SU-DHL-6 (cell line): ENCODE measurements at regions not wholly inside any gene's neighbourhood (a gene's known extent, or its start where the extent isn't known, plus 50 kb on each side); places are given as distances from the start of the nearest gene placed in this dataset.

Experiments used
- H2AFZ ChIP-seq: fragments of 200-600 bp; sonication (generic); 2 replicates; pipeline ENCODE4 v1.6.1; 2014; ENCODE audit warnings: low read depth, mild to moderate bottlenecking, moderate library complexity, mixed read lengths, antibody characterized with exemption, low read length; ENCODE audit not compliant: severe bottlenecking
- H3F3A ChIP-seq: fragments of 200-600 bp; shearing (Covaris generic); 2 replicates; pipeline ENCODE4 v1.6.0; 2016; ENCODE audit warnings: antibody characterized with exemption, mild to moderate bottlenecking; ENCODE audit not compliant: insufficient read depth
- H3K27ac ChIP-seq: fragments of 200-600 bp; sonication (generic); 2 replicates; pipeline ENCODE4 v1.5.1; 2016; ENCODE audit warnings: low read depth, mild to moderate bottlenecking, low read length, moderate library complexity, mixed read lengths
- H3K27me3 ChIP-seq: fragments of 200-600 bp; sonication (generic), shearing (Covaris generic); 2 replicates; pipeline ENCODE4 v1.6.0; 2014; ENCODE audit warnings: mild to moderate bottlenecking, low read length
- H3K36me3 ChIP-seq: fragments of 200-600 bp; sonication (generic); 2 replicates; pipeline ENCODE4 v1.6.1; 2014; ENCODE audit warnings: mild to moderate bottlenecking, low read length, mixed read lengths
- H3K4me2 ChIP-seq: fragments of 300-600, 200-600 bp; shearing (Covaris generic), sonication (generic); 2 replicates; pipeline ENCODE4 v1.6.0; 2014; ENCODE audit warnings: low read length, low read depth, mild to moderate bottlenecking; ENCODE audit not compliant: poor library complexity, severe bottlenecking
- H3K4me3 ChIP-seq: fragments of 200-600 bp; sonication (generic); 2 replicates; pipeline ENCODE4 v1.5.1; 2014; ENCODE audit warnings: antibody characterized with exemption, low read length, mild to moderate bottlenecking, mixed read lengths; ENCODE audit not compliant: insufficient read depth, poor library complexity, severe bottlenecking
- H3K79me2 ChIP-seq: fragments of 200-600 bp; sonication (generic); 2 replicates; pipeline ENCODE4 v1.6.1; 2014; ENCODE audit warnings: mild to moderate bottlenecking, low read length, moderate library complexity; ENCODE audit not compliant: insufficient read depth
- H3K9ac ChIP-seq: fragments of 200-600 bp; sonication (generic); 2 replicates; pipeline ENCODE4 v1.7.0; 2014; ENCODE audit warnings: mild to moderate bottlenecking, low read length
- H3K9me2 ChIP-seq: fragments of 200-600 bp; sonication (generic); replicated peaks from 2 replicates; pipeline ENCODE4 v1.6.1; 2014; ENCODE audit warnings: low read length; ENCODE audit not compliant: insufficient read depth
- H3K9me3 ChIP-seq: fragments of 200-600 bp; sonication (generic); 2 replicates; pipeline ENCODE4 v1.6.1; 2014; ENCODE audit warnings: low read length, mixed read lengths; ENCODE audit not compliant: insufficient read depth
- H4K20me1 ChIP-seq: fragments of 200-600 bp; sonication (generic); 2 replicates; pipeline ENCODE4 v1.6.1; 2014; ENCODE audit warnings: low read depth, mild to moderate bottlenecking, antibody characterized with exemption, low read length, moderate library complexity, mixed read lengths
- EZH2phosphoT487 ChIP-seq: fragments of 200-600 bp; sonication (generic), shearing (Covaris generic); conservative IDR thresholded peaks from 2 replicates; pipeline ENCODE4 v1.6.1; 2018; ENCODE audit warnings: mild to moderate bottlenecking, antibody characterized with exemption, low read length, moderate library complexity, mixed read lengths
- TF ChIP-seq, protein P1 (sequence below): fragments of 200-600 bp; sonication (generic); IDR thresholded peaks from one replicate; pipeline ENCODE4 v1.5.1; 2017; ENCODE audit warnings: antibody characterized with exemption, mild to moderate bottlenecking, low read length, moderate library complexity; ENCODE audit not compliant: insufficient read depth, poor library complexity, severe bottlenecking

DNA sequence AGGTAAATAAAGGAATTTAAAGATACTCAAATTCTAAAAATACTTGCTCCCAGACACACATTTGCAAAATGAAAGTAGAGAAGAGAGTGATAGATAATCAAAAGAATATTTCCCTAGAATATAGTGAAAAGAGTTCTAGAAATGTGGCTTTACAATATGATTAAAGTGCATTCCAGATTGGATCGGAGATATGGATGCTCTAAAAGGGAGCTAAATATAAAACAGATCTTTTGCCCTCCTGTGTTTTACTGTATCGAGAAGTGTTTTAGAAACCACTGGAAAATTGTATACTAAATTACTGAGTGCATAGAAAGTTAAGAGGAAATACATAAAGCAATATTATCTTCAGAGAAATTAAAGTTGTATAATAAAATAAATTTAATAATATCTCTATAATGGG is 1392.0 kb downstream of the TECRL start:
- Histone ChIP-seq H3K27ac (no peak overlapping the region), H3K9ac (no peak overlapping the region)

DNA sequence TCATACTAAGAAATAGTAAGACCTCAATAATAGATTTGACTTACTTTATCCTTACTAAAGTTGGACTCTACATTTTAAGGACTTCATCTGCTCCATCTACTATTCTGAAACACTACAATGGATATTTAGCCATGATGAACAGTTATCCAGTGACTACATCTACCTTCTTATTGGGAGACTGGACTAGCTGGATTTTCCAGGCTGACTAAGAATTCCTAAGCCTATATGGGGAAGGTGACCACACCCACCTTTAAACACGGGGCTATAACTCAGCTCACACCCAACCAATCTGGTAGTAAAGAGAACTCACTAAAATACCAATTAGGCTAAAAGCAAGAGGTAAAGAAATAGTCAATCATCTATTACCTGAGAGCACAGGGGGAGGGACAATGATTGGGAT is 1438.4 kb downstream of the TECRL start:
- Histone ChIP-seq H3K9me2 (no peaks in the 10 kb centered on the region), H3K27me3 (no peaks in the 10 kb centered on the region), H3K9ac (no peak overlapping the region), H2AFZ (no peak overlapping the region), H3K4me2 (no peak overlapping the region), H3K36me3 (no peaks in the 10 kb centered on the region), H3K79me2 (no peaks in the 10 kb centered on the region), H3F3A (no peaks in the 10 kb centered on the region), H3K9me3 (no peaks in the 10 kb centered on the region), H3K27ac (no peak overlapping the region), H3K4me3 (no peak overlapping the region), H4K20me1 (no peaks in the 10 kb centered on the region)
- TF ChIP-seq, protein P1, sequence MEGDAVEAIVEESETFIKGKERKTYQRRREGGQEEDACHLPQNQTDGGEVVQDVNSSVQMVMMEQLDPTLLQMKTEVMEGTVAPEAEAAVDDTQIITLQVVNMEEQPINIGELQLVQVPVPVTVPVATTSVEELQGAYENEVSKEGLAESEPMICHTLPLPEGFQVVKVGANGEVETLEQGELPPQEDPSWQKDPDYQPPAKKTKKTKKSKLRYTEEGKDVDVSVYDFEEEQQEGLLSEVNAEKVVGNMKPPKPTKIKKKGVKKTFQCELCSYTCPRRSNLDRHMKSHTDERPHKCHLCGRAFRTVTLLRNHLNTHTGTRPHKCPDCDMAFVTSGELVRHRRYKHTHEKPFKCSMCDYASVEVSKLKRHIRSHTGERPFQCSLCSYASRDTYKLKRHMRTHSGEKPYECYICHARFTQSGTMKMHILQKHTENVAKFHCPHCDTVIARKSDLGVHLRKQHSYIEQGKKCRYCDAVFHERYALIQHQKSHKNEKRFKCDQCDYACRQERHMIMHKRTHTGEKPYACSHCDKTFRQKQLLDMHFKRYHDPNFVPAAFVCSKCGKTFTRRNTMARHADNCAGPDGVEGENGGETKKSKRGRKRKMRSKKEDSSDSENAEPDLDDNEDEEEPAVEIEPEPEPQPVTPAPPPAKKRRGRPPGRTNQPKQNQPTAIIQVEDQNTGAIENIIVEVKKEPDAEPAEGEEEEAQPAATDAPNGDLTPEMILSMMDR: no peak
- TF ChIP-seq EZH2phosphoT487: no peak

More for the DNA sequence above, 1392.0 kb downstream of the TECRL start:
- H3K79me2 ChIP-seq: no peaks in the 10 kb centered on the region
- H3F3A ChIP-seq: no peaks in the 10 kb centered on the region
- no peak overlapping the region for H3K4me2 ChIP-seq
- H3K27me3 ChIP-seq: no peaks in the 10 kb centered on the region
- no peak overlapping the region for H3K4me3 ChIP-seq
- H3K9me3 ChIP-seq: no peaks in the 10 kb centered on the region
- no peak overlapping the region for H2AFZ ChIP-seq
- TF ChIP-seq, protein P1: no peak
- TF ChIP-seq EZH2phosphoT487: no peak
- no peaks in the 10 kb centered on the region for H3K9me2 ChIP-seq
- no peaks in the 10 kb centered on the region for H3K36me3 ChIP-seq
- no peaks in the 10 kb centered on the region for H4K20me1 ChIP-seq

GRCh38 chr4:62960415-62960814 is 1448.8 kb downstream of the TECRL start:
- Histone ChIP-seq H3K4me2 (no peak overlapping the region), H3F3A (no peaks in the 10 kb centered on the region), H3K9me2 (no peaks in the 10 kb centered on the region), H4K20me1 (no peaks in the 10 kb centered on the region), H3K4me3 (no peak overlapping the region), H2AFZ (no peak overlapping the region), H3K9me3 (no peaks in the 10 kb centered on the region), H3K36me3 (no peaks in the 10 kb centered on the region), H3K27ac (no peak overlapping the region), H3K27me3 (no peaks in the 10 kb centered on the region), H3K79me2 (no peaks in the 10 kb centered on the region), H3K9ac (no peak overlapping the region)
- TF ChIP-seq, protein P1: no peak
- no peak for TF ChIP-seq EZH2phosphoT487

DNA sequence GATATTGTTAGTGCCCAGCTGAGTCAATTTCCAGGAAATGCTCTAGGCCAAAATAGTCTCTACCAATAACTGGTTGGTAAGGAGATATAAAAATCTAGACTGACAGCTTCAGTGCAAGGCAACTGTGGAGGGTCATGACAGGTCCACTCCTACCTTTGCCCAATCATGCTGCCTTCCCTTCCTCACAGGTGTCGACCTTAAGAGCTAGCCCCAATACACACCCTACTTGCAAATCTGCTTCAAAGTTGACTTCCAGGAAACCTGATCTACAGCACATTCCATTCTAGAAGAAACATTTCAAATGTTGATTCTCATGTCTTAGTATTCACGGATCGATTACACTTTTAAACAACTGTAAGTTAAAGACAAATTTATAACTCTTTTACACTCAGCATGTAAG is 1455.5 kb downstream of the TECRL start:
- H3K79me2 ChIP-seq: no peaks in the 10 kb centered on the region
- H3F3A ChIP-seq: no peaks in the 10 kb centered on the region
- TF ChIP-seq, protein P1: no peak
- TF ChIP-seq EZH2phosphoT487: no peak
- H3K9me2 ChIP-seq: no peaks in the 10 kb centered on the region
- H3K27me3 ChIP-seq: no peaks in the 10 kb centered on the region
- no peaks in the 10 kb centered on the region for H3K9me3 ChIP-seq
- no peak overlapping the region for H3K4me3 ChIP-seq
- no peak overlapping the region for H2AFZ ChIP-seq
- no peak overlapping the region for H3K27ac ChIP-seq
- no peak overlapping the region for H3K4me2 ChIP-seq
- no peaks in the 10 kb centered on the region for H4K20me1 ChIP-seq
- no peaks in the 10 kb centered on the region for H3K36me3 ChIP-seq
- H3K9ac ChIP-seq: no peak overlapping the region
